HG03095 (cell line): ENCODE measurements at regions not wholly inside any gene's neighbourhood (a gene's known extent, or its start where the extent isn't known, plus 50 kb on each side); places are given as distances from the start of the nearest gene placed in this dataset.
A peak's percentile ranks its signal among the peaks of the same experiment; 100 is the strongest.

Experiments used
- ATAC-seq: cut with Tn5 transposase; IDR thresholded peaks from one replicate; pipeline ENCODE4 v1.9.1; 2021; ENCODE audit warnings: moderate library complexity; ENCODE audit not compliant: unreplicated experiment

DNA sequence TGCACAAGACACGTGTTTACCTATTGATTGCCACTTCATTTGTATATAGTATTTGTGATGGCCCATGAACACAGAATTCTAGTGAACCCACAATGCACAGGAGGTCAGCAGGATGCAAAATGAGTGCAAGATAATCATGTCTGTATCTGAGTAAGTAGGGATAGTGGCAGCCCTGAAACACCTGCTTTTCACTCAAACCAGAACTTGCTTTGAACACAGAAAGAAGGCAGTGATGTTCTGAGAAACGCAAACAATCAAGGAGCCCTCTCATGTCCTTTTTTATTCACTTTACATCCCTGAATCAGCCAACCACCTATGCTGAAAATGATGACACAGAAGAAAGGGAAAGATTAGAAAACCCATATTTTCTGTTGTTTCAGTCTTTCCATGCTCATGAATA lies 170.4 kb upstream of the AVPR1A start:
- no peak for ATAC-seq

GRCh38 chr12:63319936-63320633 lies 169.1 kb upstream of the AVPR1A start:
- no peak for ATAC-seq

DNA sequence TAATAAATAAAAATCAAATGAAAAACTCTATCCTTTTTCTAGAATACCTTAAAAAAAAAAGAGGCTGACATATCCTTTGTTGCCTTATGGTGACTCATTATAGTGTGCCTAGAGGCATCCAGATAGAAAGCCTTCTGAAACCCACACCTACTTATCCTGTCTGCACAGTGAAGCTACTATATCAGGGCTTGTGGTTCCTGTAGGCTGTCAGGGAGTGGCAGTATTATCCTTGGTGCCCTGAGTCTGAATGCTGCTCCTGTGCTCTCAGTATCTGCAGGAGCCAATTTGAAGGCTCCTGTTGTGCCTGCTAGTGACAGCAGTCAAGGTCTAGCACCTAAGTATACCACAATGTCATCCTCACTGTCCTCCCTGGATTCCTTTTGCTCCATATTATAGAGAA lies 168.4 kb upstream of the AVPR1A start:
- ATAC-seq, result peak; percentile 68

- ATAC-seq, result no peak
These were observed 167.9 kb upstream of the AVPR1A start for GRCh38 chr12:63318933-63319332.

GRCh38 chr12:63318313-63318712 lies 167.3 kb upstream of the AVPR1A start:
- no peak for ATAC-seq

- ATAC-seq, result no peak
These were observed 166.9 kb upstream of the AVPR1A start for GRCh38 chr12:63317880-63318279.

DNA sequence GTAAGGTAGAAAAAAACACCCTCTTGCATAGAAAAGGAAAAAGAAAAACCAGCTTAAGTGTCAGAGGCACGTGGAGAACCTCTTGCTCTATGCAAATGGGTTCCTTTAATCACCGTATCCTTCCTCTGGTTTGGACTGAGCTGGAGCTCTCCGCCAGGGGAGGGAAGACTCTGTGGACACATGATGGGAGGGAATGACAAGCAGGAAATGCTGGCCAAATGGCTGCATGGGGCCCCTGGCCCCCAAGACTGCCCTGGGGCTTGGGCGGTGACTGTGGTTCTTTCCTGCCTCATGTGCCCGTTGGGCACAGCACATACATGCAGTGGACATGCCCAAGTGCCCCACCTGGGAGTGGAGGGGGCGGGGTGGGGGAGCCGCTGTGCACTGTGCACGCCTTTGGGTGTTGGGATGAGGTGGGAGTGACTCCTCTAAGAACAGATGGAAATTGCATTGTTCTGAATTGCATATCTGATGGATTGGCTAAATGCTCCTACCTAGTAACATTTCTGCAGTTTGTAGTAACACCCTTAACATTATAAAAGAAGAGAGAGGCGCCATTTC lies 166.4 kb upstream of the AVPR1A start:
- no peak for ATAC-seq

- ATAC-seq, result no peak
These were observed 162.1 kb upstream of the AVPR1A start for GRCh38 chr12:63313139-63313538.

DNA sequence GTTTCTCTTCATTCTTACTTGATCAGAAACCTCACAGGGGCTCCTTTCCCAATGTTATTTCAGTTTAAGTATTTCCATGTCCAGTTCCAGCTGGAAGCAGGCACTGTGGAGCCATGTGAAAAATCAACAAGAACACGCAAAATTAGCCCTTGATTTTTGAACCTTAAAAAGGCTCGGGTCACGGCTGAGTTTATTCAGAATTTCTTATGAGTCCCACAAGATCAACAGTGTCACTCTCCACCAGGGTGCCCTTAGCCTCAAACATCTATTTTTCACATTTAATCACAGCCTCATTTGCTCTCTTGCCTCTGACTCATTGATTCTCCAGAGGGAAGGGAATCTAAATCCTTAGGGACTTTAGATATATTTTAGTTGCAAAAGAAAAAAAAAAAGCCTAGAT lies 157.7 kb upstream of the AVPR1A start:
- ATAC-seq, result no peak

GRCh38 chr12:63307849-63308248 lies 156.8 kb upstream of the AVPR1A start:
- ATAC-seq, result no peak

DNA sequence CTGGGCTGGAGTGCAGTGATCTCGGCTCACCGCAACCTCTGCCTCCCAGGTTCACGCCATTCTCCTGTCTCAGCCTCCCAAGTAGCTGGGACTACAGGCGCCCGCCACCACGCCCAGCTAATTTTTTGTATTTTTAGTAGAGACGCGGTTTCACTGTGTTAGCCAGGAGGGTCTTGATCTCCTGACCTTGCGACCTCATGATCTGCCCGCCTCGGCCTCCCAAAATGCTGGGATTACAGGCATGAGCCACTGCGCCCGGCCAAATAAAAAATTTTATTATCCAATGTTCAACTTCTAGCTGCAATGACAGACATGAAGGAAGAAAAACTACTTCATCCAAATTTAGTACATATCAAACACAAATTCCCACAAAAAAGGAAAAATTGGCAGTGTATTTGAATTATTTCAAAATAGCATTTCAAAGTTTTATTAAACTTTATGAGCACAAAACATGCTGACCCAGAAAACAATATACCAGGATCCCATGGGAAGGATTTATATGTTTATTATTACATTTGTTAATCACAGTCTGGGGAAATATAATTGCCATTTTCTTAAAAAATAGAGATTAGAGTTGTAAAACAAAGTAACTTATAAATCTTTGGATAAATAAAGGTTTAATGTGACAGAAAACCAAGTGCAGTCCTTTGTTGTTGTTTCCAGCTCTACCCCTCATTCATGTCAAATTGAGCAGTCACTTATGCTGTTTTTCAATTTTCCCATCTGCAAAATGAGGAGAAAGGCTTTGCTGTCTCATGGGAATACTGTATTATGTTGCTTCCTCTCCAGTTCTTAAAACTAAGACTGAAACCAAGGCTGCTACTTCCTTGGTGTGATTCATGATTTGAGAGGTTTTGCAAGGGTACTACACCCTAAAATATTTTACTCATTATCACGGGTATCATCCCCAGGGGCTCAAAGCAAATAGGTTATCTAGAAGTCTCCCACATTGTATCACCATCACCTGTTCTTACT lies 155.2 kb upstream of the AVPR1A start:
- peak; percentile 47 for ATAC-seq

DNA sequence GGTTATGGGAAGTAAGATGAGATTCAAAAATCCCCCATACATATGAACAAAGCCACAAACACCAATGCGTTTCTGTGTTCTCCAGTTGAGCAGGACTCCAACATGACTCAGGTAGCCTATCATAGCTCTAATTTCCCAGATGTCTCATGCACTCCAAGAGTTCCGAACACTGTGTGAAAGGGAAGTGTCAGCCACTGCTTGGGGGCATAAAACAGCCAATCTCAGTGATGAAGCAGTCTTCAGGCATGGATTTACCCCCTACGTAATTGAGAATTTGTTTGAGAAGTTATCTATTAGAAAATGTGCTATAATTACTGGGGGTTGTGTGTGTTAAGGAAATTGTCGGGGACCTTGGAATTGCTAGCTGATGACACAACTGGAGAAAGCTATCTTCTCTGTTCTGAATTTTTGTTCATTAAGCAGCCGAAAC lies 153.9 kb upstream of the AVPR1A start:
- ATAC-seq, result no peak

DNA sequence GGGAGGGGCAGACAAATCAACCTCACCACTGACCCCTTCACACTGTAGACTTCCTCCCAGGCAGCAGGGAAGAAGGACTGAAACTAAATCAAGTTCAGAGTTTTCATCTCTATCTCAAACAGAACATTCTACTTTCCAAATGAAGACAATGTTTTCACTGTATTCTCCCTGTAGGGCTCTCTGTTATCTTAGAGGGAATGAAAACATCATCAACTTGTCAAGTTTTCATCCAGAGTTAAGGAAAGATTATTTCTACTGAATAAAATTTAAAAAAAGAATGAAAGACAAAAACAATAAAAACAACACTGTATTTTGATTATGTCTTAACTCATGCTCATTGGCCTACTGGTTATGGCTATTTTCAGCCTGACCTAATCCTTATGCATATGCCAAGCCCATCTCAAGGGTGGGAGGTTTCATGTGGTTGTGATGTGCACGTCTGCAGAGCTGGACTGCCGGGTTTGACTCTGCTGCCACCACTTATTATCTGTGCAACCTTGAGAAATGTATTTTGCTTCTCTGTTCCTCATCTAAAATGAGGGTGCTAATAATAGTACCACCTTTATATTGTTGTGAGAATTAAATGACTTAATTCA lies 152.0 kb upstream of the AVPR1A start:
- peak; percentile 8 for ATAC-seq

DNA sequence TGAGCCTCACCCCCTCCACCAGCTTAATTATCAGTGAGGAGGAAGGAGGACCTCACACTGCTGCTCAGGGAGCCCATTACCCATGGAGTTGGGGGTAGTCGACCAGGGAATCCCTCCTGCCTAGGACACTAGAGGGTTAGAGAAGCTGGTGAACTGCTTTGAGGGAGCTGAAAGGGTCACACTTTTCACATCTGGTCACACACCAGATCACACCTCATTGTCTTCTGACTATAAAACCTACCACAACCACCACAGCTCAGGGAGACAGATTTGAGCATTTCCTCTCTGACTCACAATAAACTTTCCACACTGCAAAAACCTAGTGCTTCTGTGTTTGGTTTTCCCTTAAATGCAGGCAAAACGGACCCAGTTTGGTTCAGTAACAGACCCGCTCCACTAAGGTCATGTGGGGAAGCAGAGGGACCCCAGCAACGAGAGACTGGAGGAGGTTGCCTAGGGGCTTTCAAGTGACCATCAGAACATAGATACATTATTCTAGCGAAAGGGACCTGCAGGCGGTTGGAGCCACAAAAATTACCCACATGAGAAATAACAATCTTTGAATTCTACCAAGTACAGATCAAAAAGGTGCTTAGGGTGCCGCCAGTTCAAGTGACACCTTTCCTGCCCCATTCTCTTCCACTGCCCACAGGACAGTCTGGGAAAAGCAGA lies 151.4 kb upstream of the AVPR1A start:
- ATAC-seq, result peak; percentile 58

DNA sequence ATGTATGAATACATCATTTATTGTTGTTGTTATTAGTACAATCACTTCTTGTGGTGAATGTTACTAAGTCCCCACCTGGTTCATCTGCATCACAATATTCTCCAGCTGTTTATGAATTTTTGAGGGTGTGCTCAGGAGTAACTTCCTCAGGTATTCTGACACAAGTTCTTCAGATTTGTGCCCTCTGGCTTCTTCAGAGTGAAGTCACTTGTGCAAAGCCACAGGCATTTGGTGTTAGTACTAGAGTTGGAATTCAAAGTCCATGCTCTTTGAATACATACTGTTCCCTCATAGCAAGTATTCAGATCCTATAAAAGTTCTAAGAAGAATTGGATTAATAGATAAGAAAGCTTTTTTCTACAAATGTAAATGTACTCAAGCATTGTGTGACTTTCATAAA lies 150.3 kb upstream of the AVPR1A start:
- ATAC-seq, result no peak

GRCh38 chr12:63298386-63298930 lies 147.5 kb upstream of the AVPR1A start:
- no peak for ATAC-seq

GRCh38 chr12:63294327-63294632 lies 143.3 kb upstream of the AVPR1A start:
- ATAC-seq, result peak; percentile 73

GRCh38 chr12:63292471-63293221 lies 141.6 kb upstream of the AVPR1A start:
- no peak for ATAC-seq

- peak; percentile 79 for ATAC-seq
These were observed 125.8 kb upstream of the AVPR1A start for GRCh38 chr12:63276537-63277365.
